Activated T-helper 1 cell treated with anti-CD3 and anti-CD28 coated beads, Interleukin-12 subunit alpha, Interleukin-12 subunit beta, Interleukin-2, Interleukin-4 antibody, amounts not matched to agents 30 ng/mL and 10 ng/mL and 1 ng/mL, durations not matched to agents 14 hours and 24 hours and 36 hours (primary cell): ENCODE measurements at regions not wholly inside any gene's neighbourhood (a gene's known extent, or its start where the extent isn't known, plus 50 kb on each side); places are given as distances from the start of the nearest gene placed in this dataset.

Source experiments
- DNase-seq: peaks from one replicate; pipeline ENCODE4 v3.0.0; 2021; ENCODE audit warnings: low spot score
- H3K27ac Mint-ChIP-seq: one replicate; pipeline ENCODE4 v1.8.0; 2021; ENCODE audit warnings: mild to moderate bottlenecking, mixed read lengths
- H3K27me3 Mint-ChIP-seq: one replicate; pipeline ENCODE4 v1.8.0; 2022; ENCODE audit warnings: mild to moderate bottlenecking, moderate library complexity, mixed read lengths; ENCODE audit not compliant: insufficient read depth
- H3K36me3 Mint-ChIP-seq: one replicate; pipeline ENCODE4 v1.8.0; 2021; ENCODE audit warnings: low read depth, mixed read lengths
- H3K4me1 Mint-ChIP-seq: one replicate; pipeline ENCODE4 v1.8.0; 2021; ENCODE audit warnings: low read depth, mixed read lengths
- H3K4me3 Mint-ChIP-seq: one replicate; pipeline ENCODE4 v1.8.0; 2021; ENCODE audit warnings: mild to moderate bottlenecking, moderate library complexity, mixed read lengths
- H3K9me3 Mint-ChIP-seq: one replicate; pipeline ENCODE4 v1.8.0; 2021; ENCODE audit warnings: mixed read lengths
- intact Hi-C: fragments of 100-400 bp; cut with micrococcal nuclease; formaldehyde crosslinking; loops from one replicate; pipeline ENCODE4 v1.15.1; 2024

DNA sequence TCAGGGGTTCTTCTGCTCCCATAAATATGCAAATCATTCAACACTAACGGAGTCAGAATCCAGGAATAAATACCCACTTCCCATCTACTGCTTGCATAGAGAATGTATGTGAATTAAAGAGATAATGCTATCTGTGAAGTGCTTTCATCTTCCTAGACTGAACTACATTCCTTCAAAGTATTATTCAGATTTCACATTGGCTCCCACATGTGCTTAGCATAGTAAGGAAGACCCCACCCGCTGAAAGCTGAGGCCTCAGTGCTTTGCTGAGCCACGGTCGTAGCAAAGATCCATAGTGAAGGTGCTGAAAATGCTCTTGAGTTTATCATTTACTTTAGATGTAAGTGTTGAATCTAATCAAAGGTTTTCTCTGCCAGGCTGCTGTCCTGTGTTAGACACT is 97.0 kb upstream of the SPACA1 start:
- H3K36me3 Mint-ChIP-seq: no peaks in the 10 kb centered on the region
- H3K9me3 Mint-ChIP-seq: no peaks in the 10 kb centered on the region
- intact Hi-C loops: no loop called here
- DNase-seq: no peak
- no peaks in the 10 kb centered on the region for H3K27me3 Mint-ChIP-seq
- no peaks in the 10 kb centered on the region for H3K4me1 Mint-ChIP-seq
- H3K27ac Mint-ChIP-seq: no peak overlapping the region
- no peak overlapping the region for H3K4me3 Mint-ChIP-seq

DNA sequence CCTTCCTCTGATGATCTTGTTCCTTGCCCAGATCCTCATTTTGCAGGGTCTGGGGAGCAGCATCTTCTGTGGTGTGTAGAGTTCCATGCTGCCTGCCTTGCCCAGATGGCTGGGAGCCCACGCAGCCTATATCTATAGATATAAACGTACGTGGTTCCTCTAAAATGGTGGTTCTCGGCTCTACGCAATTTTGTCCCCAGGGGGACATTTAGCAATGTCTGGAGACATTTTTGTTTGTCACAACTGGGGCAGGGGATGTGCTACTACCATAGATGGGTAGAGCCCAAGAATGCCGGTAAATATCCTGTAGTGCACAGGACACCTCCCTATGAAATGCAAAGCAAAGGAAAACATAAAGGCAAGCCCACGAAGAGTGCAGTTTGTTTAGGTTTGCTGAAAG is 98.4 kb upstream of the SPACA1 start:
- Mint-ChIP-seq H3K4me1 (no peaks in the 10 kb centered on the region), H3K4me3 (no peak overlapping the region), H3K9me3 (no peaks in the 10 kb centered on the region), H3K36me3 (no peaks in the 10 kb centered on the region), H3K27me3 (no peaks in the 10 kb centered on the region), H3K27ac (no peak overlapping the region)
- DNase-seq: no peak
- intact Hi-C loops: no loop called here

DNA sequence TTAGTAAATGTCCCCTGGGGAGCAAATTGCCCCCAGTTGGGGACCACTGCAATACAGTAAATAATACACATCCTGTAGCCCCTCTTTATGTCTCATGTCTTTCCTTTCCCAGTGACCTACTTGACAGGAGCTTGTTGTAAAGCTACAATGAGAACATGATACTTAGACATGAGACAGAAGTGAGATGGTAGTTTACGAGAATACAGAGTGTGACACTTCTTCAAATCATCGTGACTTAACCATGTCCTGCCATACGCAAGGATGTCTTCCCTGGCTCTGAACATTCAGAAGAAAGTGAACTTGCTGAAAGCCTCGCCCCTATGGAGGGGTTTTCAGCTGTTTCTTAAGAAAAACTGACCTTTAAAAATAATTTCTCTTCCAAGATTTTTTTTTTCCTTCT is 101.0 kb upstream of the SPACA1 start:
- Mint-ChIP-seq H3K36me3 (no peaks in the 10 kb centered on the region), H3K27ac (no peak overlapping the region), H3K4me1 (no peaks in the 10 kb centered on the region), H3K4me3 (no peak overlapping the region), H3K9me3 (no peaks in the 10 kb centered on the region), H3K27me3 (peaks cover 3% of the 10 kb centered on the region)
- no peak for DNase-seq
- intact Hi-C loops: no loop called here

DNA sequence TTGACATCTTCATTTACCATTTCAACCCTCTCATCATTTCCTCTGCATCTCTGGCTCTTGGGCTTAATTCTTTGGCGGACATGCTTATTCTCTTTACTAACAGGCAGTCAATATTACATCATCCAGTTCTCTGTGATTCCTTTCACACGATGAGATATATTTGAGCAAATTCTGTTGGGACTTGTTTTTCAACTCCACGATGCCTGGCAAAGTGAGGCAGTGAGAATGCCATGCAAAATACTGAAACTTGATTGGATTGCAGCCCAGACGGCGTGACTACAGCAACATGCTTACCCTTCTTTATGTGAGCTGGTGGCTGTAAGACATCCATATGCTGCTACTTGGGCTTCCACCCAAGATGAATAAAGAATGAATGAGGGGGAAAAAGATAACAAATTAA is 101.7 kb upstream of the SPACA1 start:
- Mint-ChIP-seq H3K36me3 (no peaks in the 10 kb centered on the region), H3K27me3 (peaks cover 3% of the 10 kb centered on the region), H3K4me1 (no peaks in the 10 kb centered on the region)

DNA sequence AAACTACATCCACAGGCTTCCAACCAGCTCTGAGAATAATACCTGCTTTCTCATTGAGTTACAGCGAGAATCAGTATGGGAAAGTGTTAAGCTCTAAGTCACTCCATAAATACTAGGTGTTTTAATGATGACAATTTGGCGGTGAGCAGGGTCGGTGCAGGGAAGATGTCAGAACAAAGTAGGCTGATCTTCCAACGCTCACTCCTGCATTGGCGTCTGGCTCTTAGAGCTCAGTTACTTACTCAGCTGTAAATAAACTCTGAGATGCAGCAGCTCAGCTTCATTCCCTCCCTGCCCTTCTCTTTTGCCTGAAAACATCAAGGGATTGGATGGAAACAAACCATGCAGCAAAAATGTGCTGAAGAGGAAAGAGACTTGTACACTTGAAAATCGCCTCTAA is 102.5 kb upstream of the SPACA1 start:
- intact Hi-C loops: no loop called here
- DNase-seq: no peak
- H3K4me3 Mint-ChIP-seq: no peak overlapping the region

More for the DNA sequence above, 101.7 kb upstream of the SPACA1 start:
- Mint-ChIP-seq H3K9me3 (no peaks in the 10 kb centered on the region), H3K4me3 (no peak overlapping the region), H3K27ac (no peak overlapping the region)
- intact Hi-C loops: no loop called here
- no peak for DNase-seq

DNA sequence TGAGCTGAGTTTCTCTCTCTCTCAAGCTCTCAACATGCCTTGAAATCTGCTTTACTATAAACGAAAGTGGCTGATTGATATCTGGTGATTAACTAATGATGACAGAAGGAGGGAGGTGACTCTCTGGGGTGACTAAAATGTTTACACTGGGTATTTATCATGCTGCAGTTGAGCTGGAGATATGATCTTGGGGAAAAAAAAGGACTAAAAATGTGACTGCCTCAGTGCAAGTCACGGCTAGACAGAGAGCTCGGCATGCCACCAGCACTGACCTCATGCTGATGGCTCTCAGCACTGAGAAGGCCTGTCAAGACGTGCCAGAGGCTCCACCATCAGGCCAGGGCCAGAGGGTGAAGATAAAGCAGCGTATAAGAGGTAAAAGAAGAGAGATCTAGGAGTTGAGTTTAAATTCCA is 103.1 kb upstream of the SPACA1 start:
- H3K4me3 Mint-ChIP-seq: no peak overlapping the region
- peaks cover 3% of the 10 kb centered on the region for H3K27me3 Mint-ChIP-seq
- no peaks in the 10 kb centered on the region for H3K9me3 Mint-ChIP-seq
- H3K4me1 Mint-ChIP-seq: no peaks in the 10 kb centered on the region
- intact Hi-C loops: no loop called here
- no peak overlapping the region for H3K27ac Mint-ChIP-seq
- no peaks in the 10 kb centered on the region for H3K36me3 Mint-ChIP-seq
- DNase-seq: no peak

More for the DNA sequence above, 102.5 kb upstream of the SPACA1 start:
- Mint-ChIP-seq H3K9me3 (no peaks in the 10 kb centered on the region), H3K27me3 (peaks cover 3% of the 10 kb centered on the region), H3K27ac (no peak overlapping the region), H3K4me1 (no peaks in the 10 kb centered on the region), H3K36me3 (no peaks in the 10 kb centered on the region)

DNA sequence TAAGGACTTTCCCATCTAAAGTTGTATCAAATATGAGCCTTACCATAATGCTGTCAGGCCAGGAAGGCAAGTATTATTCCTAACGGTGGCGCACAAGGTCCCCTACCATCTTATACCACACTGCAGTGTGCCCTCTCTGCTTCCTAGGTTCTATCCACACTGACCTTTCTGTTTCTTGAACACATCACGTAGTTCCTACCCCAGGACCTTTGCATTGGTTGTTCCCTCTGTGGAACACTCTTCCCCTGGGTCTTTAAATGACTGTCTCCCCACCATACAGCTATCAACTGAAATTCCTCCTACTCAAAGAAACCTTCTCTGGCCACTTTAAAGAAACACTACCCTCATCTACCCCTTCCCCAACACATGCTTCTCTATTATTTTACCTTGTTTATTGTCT is 104.5 kb upstream of the SPACA1 start:
- H3K27me3 Mint-ChIP-seq: peaks cover 3% of the 10 kb centered on the region

DNA sequence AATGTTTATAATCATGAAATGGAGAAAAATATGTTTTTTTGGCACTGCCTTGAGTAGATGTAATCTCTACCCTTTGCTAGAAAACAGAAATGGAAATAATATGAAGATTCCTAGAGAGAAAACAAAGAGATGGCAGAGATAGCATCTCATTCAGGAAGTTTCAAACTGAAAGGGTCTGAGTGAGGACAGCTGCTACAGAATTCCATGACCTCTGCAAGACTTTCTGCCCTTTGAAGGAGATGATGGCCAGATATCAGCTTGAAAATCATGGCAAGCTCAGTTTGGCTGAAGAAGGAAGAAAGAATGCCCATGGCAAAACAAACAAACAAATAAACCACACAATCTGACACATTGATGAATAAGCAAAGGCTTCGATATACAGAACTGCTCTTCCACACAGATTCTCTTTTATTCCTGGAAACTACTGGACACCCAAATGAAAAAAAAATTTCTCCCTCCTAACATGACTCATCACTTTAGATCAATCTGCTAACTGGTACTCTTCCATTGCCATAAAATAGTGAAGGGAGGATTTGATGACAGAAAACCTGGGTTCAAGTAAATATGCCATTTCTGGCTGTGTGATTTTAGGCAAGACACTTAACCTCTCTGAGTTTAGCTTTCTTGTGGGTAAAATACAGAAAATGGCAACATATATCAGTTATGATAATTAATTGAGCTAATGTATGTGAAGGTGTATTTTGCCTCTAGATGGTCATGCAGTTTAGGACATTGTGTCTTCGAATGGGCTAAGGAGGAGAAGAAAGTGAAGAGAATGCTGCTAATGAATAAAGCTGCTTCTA is 105.9 kb upstream of the SPACA1 start:
- H3K9me3 Mint-ChIP-seq: no peaks in the 10 kb centered on the region

More for the DNA sequence above, 104.5 kb upstream of the SPACA1 start:
- Mint-ChIP-seq H3K9me3 (no peaks in the 10 kb centered on the region), H3K4me1 (no peaks in the 10 kb centered on the region), H3K4me3 (no peak overlapping the region), H3K27ac (no peak overlapping the region), H3K36me3 (no peaks in the 10 kb centered on the region)
- intact Hi-C loops: no loop called here
- DNase-seq: no peak

DNA sequence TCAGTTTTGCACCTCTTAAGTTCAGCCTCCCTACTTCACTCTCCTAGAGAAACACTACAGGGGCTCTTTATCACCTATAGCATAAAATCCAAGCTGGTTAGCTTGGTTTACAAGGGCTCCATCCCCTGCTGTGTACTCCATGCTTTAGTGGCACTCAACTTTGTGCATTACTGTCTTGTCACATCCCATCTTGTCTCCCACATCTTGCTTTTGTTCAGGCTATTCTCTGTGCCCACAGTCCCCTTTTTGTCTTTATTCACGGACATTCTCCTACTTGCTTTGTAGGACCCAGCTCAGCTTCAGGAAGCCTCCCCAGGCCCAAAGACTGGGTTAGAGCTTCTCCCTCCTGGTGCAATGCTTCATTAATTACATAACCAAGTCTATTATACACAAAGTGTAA is 107.9 kb upstream of the SPACA1 start:
- H3K4me3 Mint-ChIP-seq: no peak overlapping the region

More for the DNA sequence above, 105.9 kb upstream of the SPACA1 start:
- DNase-seq: no peak
- intact Hi-C loops: no loop called here
- H3K27me3 Mint-ChIP-seq: peaks cover 3% of the 10 kb centered on the region
- H3K4me3 Mint-ChIP-seq: no peak overlapping the region
- no peak overlapping the region for H3K27ac Mint-ChIP-seq
- H3K36me3 Mint-ChIP-seq: no peaks in the 10 kb centered on the region
- no peaks in the 10 kb centered on the region for H3K4me1 Mint-ChIP-seq

DNA sequence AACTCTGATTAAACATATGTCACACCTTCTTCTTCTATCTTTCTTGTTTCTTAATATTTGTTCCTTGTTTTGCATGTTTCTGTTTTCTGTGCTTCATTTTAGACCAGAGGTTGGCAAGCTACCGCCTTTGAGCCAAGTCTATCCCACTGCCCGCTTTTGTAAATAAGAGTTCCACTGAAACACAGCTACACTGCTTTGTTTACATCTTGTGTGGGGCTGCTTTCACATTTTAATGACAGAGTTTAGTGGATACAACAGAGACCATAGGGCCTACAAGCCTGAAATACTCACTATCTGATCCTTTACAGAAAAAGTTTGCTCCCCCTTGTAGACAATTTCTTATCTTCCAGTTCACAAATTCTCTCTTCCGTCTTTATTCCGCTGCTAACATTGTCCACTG is 109.4 kb upstream of the SPACA1 start:
- no peak overlapping the region for H3K4me3 Mint-ChIP-seq
- intact Hi-C loops: no loop called here
- no peaks in the 10 kb centered on the region for H3K4me1 Mint-ChIP-seq
- H3K27ac Mint-ChIP-seq: no peak overlapping the region
- H3K9me3 Mint-ChIP-seq: no peaks in the 10 kb centered on the region
- peaks cover 8% of the 10 kb centered on the region for H3K27me3 Mint-ChIP-seq
- no peak for DNase-seq
- no peaks in the 10 kb centered on the region for H3K36me3 Mint-ChIP-seq

More for the DNA sequence above, 107.9 kb upstream of the SPACA1 start:
- Mint-ChIP-seq H3K36me3 (no peaks in the 10 kb centered on the region), H3K4me1 (no peaks in the 10 kb centered on the region), H3K27ac (no peak overlapping the region), H3K9me3 (no peaks in the 10 kb centered on the region), H3K27me3 (peaks cover 5% of the 10 kb centered on the region)
- intact Hi-C loops: no loop called here
- no peak for DNase-seq

DNA sequence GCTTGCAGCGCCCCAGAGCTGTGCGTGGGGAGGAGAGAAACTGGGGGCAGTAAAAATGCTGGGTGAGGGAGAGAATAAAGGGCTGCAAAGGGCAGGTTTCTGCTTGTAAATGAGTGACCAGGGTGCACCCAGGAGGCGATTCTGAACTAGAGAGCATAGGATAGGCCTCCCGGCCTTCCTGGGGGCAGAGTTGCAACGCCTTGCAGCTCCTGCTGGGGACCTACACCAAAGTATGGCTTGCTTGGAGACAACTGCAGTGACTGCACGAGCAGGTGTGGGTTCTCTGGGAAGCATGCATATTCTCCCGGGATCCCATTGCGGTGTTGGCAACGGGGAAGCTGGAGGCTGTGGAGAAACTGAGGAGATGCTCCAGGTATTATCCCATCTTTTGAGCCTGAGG is 111.6 kb upstream of the SPACA1 start:
- Mint-ChIP-seq H3K36me3 (no peaks in the 10 kb centered on the region), H3K27me3 (peaks cover 9% of the 10 kb centered on the region), H3K4me1 (no peaks in the 10 kb centered on the region), H3K9me3 (no peaks in the 10 kb centered on the region), H3K4me3 (no peak overlapping the region), H3K27ac (no peak overlapping the region)
- intact Hi-C loops: no loop called here
- DNase-seq: no peak

DNA sequence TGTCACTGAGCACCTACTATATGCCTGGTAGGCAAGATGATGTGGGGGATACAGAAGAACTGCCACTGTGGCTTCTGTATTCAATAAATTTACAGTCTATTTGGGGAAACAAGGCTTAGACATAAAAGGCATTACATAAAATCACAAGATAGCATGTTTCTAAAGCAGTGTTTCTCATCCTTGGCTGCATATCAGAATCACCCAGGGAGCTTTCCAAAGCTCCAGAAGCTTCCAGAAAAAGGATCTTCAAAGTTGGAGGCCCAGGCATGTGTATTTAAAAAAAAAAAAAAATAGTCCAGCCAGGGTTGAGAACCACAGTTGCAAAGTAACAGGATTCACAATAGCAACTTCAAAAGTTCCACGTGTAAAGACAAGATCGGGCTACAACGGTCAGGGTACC is 112.4 kb upstream of the SPACA1 start:
- DNase-seq: no peak
- no peaks in the 10 kb centered on the region for H3K4me1 Mint-ChIP-seq
- H3K9me3 Mint-ChIP-seq: no peaks in the 10 kb centered on the region
- no peaks in the 10 kb centered on the region for H3K36me3 Mint-ChIP-seq
- peaks cover 9% of the 10 kb centered on the region for H3K27me3 Mint-ChIP-seq
- no peak overlapping the region for H3K27ac Mint-ChIP-seq
- H3K4me3 Mint-ChIP-seq: no peak overlapping the region
- intact Hi-C loops: no loop called here

DNA sequence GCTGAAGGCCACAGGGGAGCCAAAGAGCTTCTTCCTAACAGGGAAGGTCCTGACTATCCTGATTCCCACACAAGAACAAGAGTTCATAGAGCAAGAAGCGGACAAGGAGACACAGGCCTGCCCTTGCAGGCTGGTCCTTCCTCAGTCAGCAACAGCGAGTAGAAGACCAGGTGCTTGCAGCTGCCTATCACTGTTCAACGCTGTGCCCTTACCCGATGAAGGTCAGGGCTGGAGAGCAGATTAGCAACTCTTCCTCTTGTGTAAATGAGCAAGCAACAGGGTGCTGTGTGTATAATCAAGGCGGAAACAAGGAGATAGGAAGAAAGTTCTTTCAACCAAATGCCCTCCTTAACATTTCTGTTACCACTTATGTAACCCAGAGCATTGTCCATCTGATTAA is 115.3 kb upstream of the SPACA1 start:
- no peak overlapping the region for H3K27ac Mint-ChIP-seq
- no peak for DNase-seq
- peaks cover 11% of the 10 kb centered on the region for H3K27me3 Mint-ChIP-seq
- H3K4me1 Mint-ChIP-seq: no peaks in the 10 kb centered on the region
- intact Hi-C loops: no loop called here
- H3K9me3 Mint-ChIP-seq: no peaks in the 10 kb centered on the region
- H3K36me3 Mint-ChIP-seq: no peaks in the 10 kb centered on the region
- H3K4me3 Mint-ChIP-seq: no peak overlapping the region

DNA sequence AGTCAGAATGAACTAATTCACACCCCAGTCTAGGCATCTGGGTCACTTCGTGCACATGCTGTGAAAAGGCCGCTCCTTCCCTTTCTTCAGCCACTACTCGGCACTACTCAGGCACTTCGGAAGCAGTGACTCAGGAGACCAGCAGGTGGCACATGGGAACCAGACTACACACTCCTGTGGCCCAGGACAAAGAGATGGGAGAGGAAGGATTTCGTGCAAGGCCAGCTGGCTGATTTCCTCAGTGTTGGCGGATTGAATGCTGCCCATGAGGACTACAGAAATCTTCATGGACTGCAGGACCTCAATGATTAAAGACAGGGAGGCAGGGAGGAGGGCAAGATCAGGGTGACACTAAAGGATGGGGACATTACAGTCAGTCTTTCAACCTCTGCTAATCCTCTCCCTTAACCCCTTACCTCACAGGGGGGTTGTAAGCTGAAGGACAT is 117.8 kb upstream of the SPACA1 start:
- Mint-ChIP-seq H3K36me3 (no peaks in the 10 kb centered on the region), H3K27me3 (peaks cover 9% of the 10 kb centered on the region), H3K4me1 (no peaks in the 10 kb centered on the region), H3K27ac (no peak overlapping the region), H3K4me3 (no peak overlapping the region), H3K9me3 (no peaks in the 10 kb centered on the region)
- peak; percentile 28 for DNase-seq
- intact Hi-C loops: loop anchor here (1.0 to 2.0 kb wide), 2 partner anchors 851 to 940 kb away; no protein-coding TSS in a partner anchor
